ENCODE measurements at regions not wholly inside any gene's neighbourhood (a gene's known extent, or its start where the extent isn't known, plus 50 kb on each side); places are given as distances from the start of the nearest gene placed in this dataset.

DNA sequence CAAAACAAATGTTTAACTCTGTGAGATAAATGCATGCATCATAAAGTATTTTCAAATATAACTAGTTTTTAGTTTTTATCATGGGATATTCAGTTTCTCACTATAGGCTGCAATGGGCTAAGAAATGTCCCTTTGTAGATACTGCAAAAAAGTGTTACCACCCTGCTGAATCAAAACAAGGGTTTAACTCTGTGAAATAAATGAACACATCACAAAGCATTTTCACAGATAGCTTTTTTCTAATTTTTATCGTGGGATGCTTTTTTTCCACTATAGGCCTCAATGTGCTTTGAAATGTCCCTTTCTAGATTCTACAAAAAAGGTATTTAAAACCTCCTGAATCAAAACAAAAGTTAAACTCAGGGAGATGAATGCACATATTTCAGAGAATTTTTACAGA is 541.1 kb downstream of the KCNJ18 start:
- TF ChIP-seq EZH2 (IDR thresholded peaks at IDR 0.05) = no peak
- no peak for TF ChIP-seq POLR2AphosphoS5 (IDR thresholded peaks at IDR 0.05; ENCODE audit: borderline replicate concordance, low read depth, low read length)
